HCT116 (cell line): ENCODE measurements at regions not wholly inside any gene's neighbourhood (a gene's known extent, or its start where the extent isn't known, plus 50 kb on each side); places are given as distances from the start of the nearest gene placed in this dataset.

ENCODE experiments used
- ATAC-seq: fragments of 200-7000 bp; cut with Tn5 transposase; 2 replicates; pipeline ENCODE4 v1.9.1; 2020; ENCODE audit warnings: mild to moderate bottlenecking, moderate library complexity
- BruUV-seq: library from RNA; stranded (reverse); fragments of 400-500 nt; replicated peaks from 2 replicates; lab custom pipeline; 2021; lab: Mats Ljungman, UMichigan
- CTCF ChIA-PET: fragments of 300-600 bp; sonication (Branson Sonifier 250); formaldehyde crosslinking; loops from one replicate; lab custom pipeline; 2021; ENCODE audit warnings: antibody characterized with exemption; lab: Charles Lee
- POLR2A ChIA-PET: fragments of 300-600, 350-600 bp; sonication (Branson Sonifier 250); formaldehyde crosslinking; loops from one replicate; lab custom pipeline; 2021; ENCODE audit warnings: antibody characterized with exemption; lab: Charles Lee
- RAD21 ChIA-PET, 2 experiments: fragments of 300-600 bp; sonication (Branson Sonifier 250); formaldehyde crosslinking; loops; one replicate each; lab custom pipeline; 2023; ENCODE audit warnings: low total read pairs in 2 of 2; ENCODE audit not compliant: uncharacterized antibody in 2 of 2, unreplicated experiment in 2 of 2, low non-redundant PET in 1 of 2; lab: Charles Lee
- DNase-seq: peaks from one replicate; pipeline ENCODE4 v3.0.0-alpha.2; 2010; ENCODE audit warnings: low read depth, low spot score
- H2AFZ ChIP-seq: fragments of 200-600 bp; shearing (Covaris generic), sonication (generic); 2 replicates; pipeline ENCODE4 v1.6.1; 2017; ENCODE audit warnings: low read depth, mixed run types, mixed read lengths, antibody characterized with exemption, low read length; ENCODE audit not compliant: poor library complexity, severe bottlenecking
- H3K27ac ChIP-seq: 2 replicates; pipeline ENCODE4 v1.5.1; 2012; ENCODE audit warnings: low read depth, low read length
- H3K27me3 ChIP-seq: fragments of 200-600 bp; sonication (generic); 2 replicates; pipeline ENCODE4 v1.6.1; 2016; ENCODE audit warnings: mixed run types, low read length, mixed read lengths; ENCODE audit not compliant: insufficient read depth
- H3K36me3 ChIP-seq, 2 experiments: fragments of 200-500 bp in 1 of 2; fragments of 200-600 bp in 1 of 2; sonication (Bioruptor generic) in 1 of 2; sonication (generic) in 1 of 2; 2 replicates each; pipeline versions ENCODE4 v1.5.1 to v1.6.1; 2014 to 2016; ENCODE audit warnings: low read length in 2 of 2, inconsistent platforms in 1 of 2, mixed read lengths in 1 of 2, mixed run types in 1 of 2; ENCODE audit not compliant: insufficient read depth in 2 of 2, control insufficient read depth in 1 of 2
- H3K4me1 ChIP-seq, 2 experiments: fragments of 200-600 bp in 1 of 2; sonication (generic) in 1 of 2; 2 replicates each; pipeline versions ENCODE4 v1.5.1 to v1.6.1; 2012 to 2017; ENCODE audit warnings: low read length in 2 of 2, inconsistent platforms in 1 of 2, mild to moderate bottlenecking in 1 of 2, mixed read lengths in 1 of 2, mixed run types in 1 of 2, moderate library complexity in 1 of 2; ENCODE audit not compliant: insufficient read depth in 2 of 2, control insufficient read depth in 1 of 2
- H3K4me2 ChIP-seq: fragments of 200-600 bp; sonication (generic); 2 replicates; pipeline ENCODE4 v1.6.1; 2017; ENCODE audit warnings: mixed run types, low read length, mixed read lengths
- H3K4me3 ChIP-seq, 2 experiments: fragments of 200-600 bp in 1 of 2; sonication (generic) in 1 of 2; replicated peaks in 1 of 2; 2 replicates each; pipeline ENCODE4 v1.5.1; 2011 to 2016; ENCODE audit warnings: low read length in 2 of 2, control low read depth in 1 of 2, low read depth in 1 of 2, mild to moderate bottlenecking in 1 of 2, mixed read lengths in 1 of 2, mixed run types in 1 of 2
- H3K79me2 ChIP-seq: fragments of 200-600 bp; sonication (generic); 2 replicates; pipeline ENCODE4 v1.6.1; 2017; ENCODE audit warnings: mild to moderate bottlenecking, mixed run types, low read length, moderate library complexity, mixed read lengths; ENCODE audit not compliant: insufficient read depth
- H3K9ac ChIP-seq: fragments of 200-600 bp; sonication (generic); 2 replicates; pipeline ENCODE4 v1.6.1; 2016; ENCODE audit warnings: low read length, mixed read lengths
- H3K9me2 ChIP-seq: fragments of 200-600 bp; sonication (generic), shearing (Covaris generic); 2 replicates; pipeline ENCODE4 v1.6.1; 2017; ENCODE audit warnings: mixed run types, mild to moderate bottlenecking, moderate library complexity; ENCODE audit not compliant: insufficient read depth
- H3K9me3 ChIP-seq, 2 experiments: fragments of 200-500 bp in 1 of 2; fragments of 200-600 bp in 1 of 2; sonication (Bioruptor generic) in 1 of 2; sonication (generic) in 1 of 2; 2 replicates each; pipeline ENCODE4 v1.6.1; 2014 to 2017; ENCODE audit warnings: low read length in 2 of 2, mixed read lengths in 2 of 2, inconsistent platforms in 1 of 2, low read depth in 1 of 2, mild to moderate bottlenecking in 1 of 2, mixed run types in 1 of 2, moderate library complexity in 1 of 2; ENCODE audit not compliant: control insufficient read depth in 1 of 2, insufficient read depth in 1 of 2
- H4K20me1 ChIP-seq: fragments of 200-600 bp; sonication (generic), shearing (Covaris generic); 2 replicates; pipeline ENCODE4 v1.6.1; 2017; ENCODE audit warnings: mixed run types, mild to moderate bottlenecking, moderate library complexity; ENCODE audit not compliant: insufficient read depth
- ATF3 ChIP-seq: IDR thresholded peaks from 2 replicates; pipeline ENCODE4 v1.6.1; 2012
- CBX3 ChIP-seq: IDR thresholded peaks from 2 replicates; pipeline ENCODE4 v1.6.1; 2012; ENCODE audit warnings: low read depth
- EGR1 ChIP-seq: IDR thresholded peaks from 2 replicates; pipeline ENCODE4 v1.6.1; 2012; ENCODE audit warnings: low read depth
- ELF1 ChIP-seq: IDR thresholded peaks from 2 replicates; pipeline ENCODE4 v1.6.1; 2012; ENCODE audit warnings: low read depth, borderline replicate concordance
- EZH2phosphoT487 ChIP-seq: fragments of 200-600 bp; IDR thresholded peaks from 2 replicates; pipeline ENCODE4 v1.6.1; 2018; ENCODE audit warnings: antibody characterized with exemption, borderline replicate concordance
- FOSL1 ChIP-seq: IDR thresholded peaks from 2 replicates; pipeline ENCODE4 v1.6.1; 2012; ENCODE audit warnings: low read depth
- JUND ChIP-seq: IDR thresholded peaks from 2 replicates; pipeline ENCODE4 v1.6.1; 2012
- MAX ChIP-seq: IDR thresholded peaks from 2 replicates; pipeline ENCODE4 v1.6.1; 2012
- RAD21 ChIP-seq: IDR thresholded peaks from 2 replicates; pipeline ENCODE4 v1.6.1; 2012; ENCODE audit warnings: low read depth, mild to moderate bottlenecking
- REST ChIP-seq: IDR thresholded peaks from 2 replicates; pipeline ENCODE4 v1.6.1; 2012; ENCODE audit warnings: low read depth
- TCF7L2 ChIP-seq: IDR thresholded peaks from 2 replicates; pipeline ENCODE4 v1.7.0; 2011; ENCODE audit warnings: borderline replicate concordance, inconsistent platforms; ENCODE audit not compliant: insufficient read depth, insufficient read length; ENCODE audit errors: extremely low read depth
- YY1 ChIP-seq: IDR thresholded peaks from 2 replicates; pipeline ENCODE4 v1.6.1; 2011; ENCODE audit warnings: low read length, low read depth, moderate library complexity, mild to moderate bottlenecking; ENCODE audit not compliant: insufficient replicate concordance; ENCODE audit errors: extremely low read depth
- intact Hi-C: fragments of 100-400 bp; cut with micrococcal nuclease; formaldehyde crosslinking; loops from 2 replicates; pipeline ENCODE4 v1.10.0; 2022

- H3K9ac ChIP-seq, result no peak overlapping the region
- ChIA-PET POLR2A (no interaction called here), RAD21 (no interaction called here), CTCF (no interaction called here)
- H3K9me2 ChIP-seq, result no peaks in the 10 kb centered on the region
- intact Hi-C loops, result no loop called here
- H3K36me3 ChIP-seq, result no peaks in the 10 kb centered on the region
- no peak overlapping the region for H3K4me3 ChIP-seq
- peaks cover 2 to 12% of the 10 kb centered on the region in 2 experiments; a peak in 3 of 4 replicates for H3K4me1 ChIP-seq
- ATAC-seq (no peak), DNase-seq (no peak)
- BruUV-seq, result no TSS peak
- no peak overlapping the region for H3K27ac ChIP-seq
- H3K79me2 ChIP-seq, result no peaks in the 10 kb centered on the region
- H3K4me2 ChIP-seq, result no peak overlapping the region
- no peaks in the 10 kb centered on the region for H3K9me3 ChIP-seq
- H2AFZ ChIP-seq, result no peak overlapping the region
- H3K27me3 ChIP-seq, result no peaks in the 10 kb centered on the region
- H4K20me1 ChIP-seq, result no peaks in the 10 kb centered on the region
- no peak for TF ChIP-seq MAX
- TF ChIP-seq EZH2phosphoT487, result no peak
- no peak for TF ChIP-seq RAD21
- TF ChIP-seq REST, result no peak
- no peak for TF ChIP-seq FOSL1
- no peak for TF ChIP-seq CBX3
- TF ChIP-seq YY1, result no peak
- no peak for TF ChIP-seq ATF3
- TF ChIP-seq ELF1, result no peak
- no peak for TF ChIP-seq EGR1
- no peak for TF ChIP-seq JUND
- no peak for TF ChIP-seq TCF7L2
Observed at GRCh38 chr11:46178513-46178912, 57.3 kb upstream of the PHF21A start.
